Neural progenitor cell (in vitro differentiated cells): ENCODE measurements at regions not wholly inside any gene's neighbourhood (a gene's known extent, or its start where the extent isn't known, plus 50 kb on each side); places are given as distances from the start of the nearest gene placed in this dataset.

Experiments used
- EZH2 ChIP-seq: fragments of 200-600 bp; sonication (generic); IDR thresholded peaks from 2 replicates; pipeline ENCODE4 v1.6.1; 2017; ENCODE audit warnings: antibody characterized with exemption, mild to moderate bottlenecking, moderate library complexity
- TF ChIP-seq, protein P1 (sequence below): fragments of 200-600 bp; sonication (generic); IDR thresholded peaks from 2 replicates; pipeline ENCODE4 v1.5.1; 2017; ENCODE audit warnings: antibody characterized with exemption, mild to moderate bottlenecking

DNA sequence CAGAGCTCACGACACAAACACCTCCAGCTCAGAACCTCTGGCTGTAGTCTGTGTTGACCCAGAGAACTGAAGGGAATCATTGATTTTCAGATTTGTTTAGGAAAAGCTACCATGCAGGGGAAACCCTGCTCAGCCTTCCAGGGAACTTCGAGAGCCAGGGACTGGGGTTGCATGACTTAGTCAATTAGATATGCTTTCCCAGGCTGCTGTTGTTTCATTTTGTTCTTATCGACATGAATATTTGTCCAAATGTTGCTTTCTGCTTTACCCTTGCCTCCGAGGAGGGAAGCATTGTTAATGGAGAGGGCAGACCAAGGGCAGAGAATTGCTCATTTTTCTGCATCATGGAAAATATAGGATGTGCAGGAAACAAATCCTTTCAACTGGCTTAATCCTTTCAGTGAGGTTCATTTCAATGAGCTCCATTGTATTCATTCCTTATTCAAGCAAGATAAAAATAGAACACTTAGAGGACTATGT lies 82.5 kb downstream of the KLF5 start:
- TF ChIP-seq, protein P1, sequence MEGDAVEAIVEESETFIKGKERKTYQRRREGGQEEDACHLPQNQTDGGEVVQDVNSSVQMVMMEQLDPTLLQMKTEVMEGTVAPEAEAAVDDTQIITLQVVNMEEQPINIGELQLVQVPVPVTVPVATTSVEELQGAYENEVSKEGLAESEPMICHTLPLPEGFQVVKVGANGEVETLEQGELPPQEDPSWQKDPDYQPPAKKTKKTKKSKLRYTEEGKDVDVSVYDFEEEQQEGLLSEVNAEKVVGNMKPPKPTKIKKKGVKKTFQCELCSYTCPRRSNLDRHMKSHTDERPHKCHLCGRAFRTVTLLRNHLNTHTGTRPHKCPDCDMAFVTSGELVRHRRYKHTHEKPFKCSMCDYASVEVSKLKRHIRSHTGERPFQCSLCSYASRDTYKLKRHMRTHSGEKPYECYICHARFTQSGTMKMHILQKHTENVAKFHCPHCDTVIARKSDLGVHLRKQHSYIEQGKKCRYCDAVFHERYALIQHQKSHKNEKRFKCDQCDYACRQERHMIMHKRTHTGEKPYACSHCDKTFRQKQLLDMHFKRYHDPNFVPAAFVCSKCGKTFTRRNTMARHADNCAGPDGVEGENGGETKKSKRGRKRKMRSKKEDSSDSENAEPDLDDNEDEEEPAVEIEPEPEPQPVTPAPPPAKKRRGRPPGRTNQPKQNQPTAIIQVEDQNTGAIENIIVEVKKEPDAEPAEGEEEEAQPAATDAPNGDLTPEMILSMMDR: no peak
- no peak for TF ChIP-seq EZH2
